Vagina (tissue), 2 donors: ENCODE measurements at regions not wholly inside any gene's neighbourhood (a gene's known extent, or its start where the extent isn't known, plus 50 kb on each side); places are given as distances from the start of the nearest gene placed in this dataset.

Source experiments
- CTCF ChIP-seq, 3 experiments: fragments of 450-650 bp in 2 of 3; fragments of 200-600 bp in 1 of 3; sonication (generic) in 1 of 3; IDR thresholded peaks; one replicate each; pipeline ENCODE4 v1.5.1; 2017 to 2019; ENCODE audit warnings: antibody characterized with exemption in 3 of 3, mild to moderate bottlenecking in 2 of 3, moderate library complexity in 2 of 3
- POLR2A ChIP-seq, 2 donors: fragments of 450-650 bp; IDR thresholded peaks; one replicate each; pipeline ENCODE4 v1.6.1; 2017; ENCODE audit warnings: antibody characterized with exemption in 2 of 2, mild to moderate bottlenecking in 2 of 2, moderate library complexity in 2 of 2

- no peak for TF ChIP-seq POLR2A (IDR thresholded peaks at IDR 0.05)
- no peak for TF ChIP-seq CTCF (IDR thresholded peaks at IDR 0.05)
These were observed 1397.2 kb upstream of the PCDH9 start for GRCh38 chr13:68627379-68627778.
